CD14-positive monocyte (primary cell): ENCODE measurements at regions not wholly inside any gene's neighbourhood (a gene's known extent, or its start where the extent isn't known, plus 50 kb on each side); places are given as distances from the start of the nearest gene placed in this dataset.

Source experiments
- DNase-seq, 3 donors: peaks; one replicate each; pipeline ENCODE4 v3.0.0-alpha.2; 2011 to 2022
- H2AFZ ChIP-seq: 2 replicates; pipeline ENCODE4 v1.6.0; 2012; ENCODE audit warnings: mild to moderate bottlenecking, low read depth, low read length, inconsistent platforms; ENCODE audit not compliant: insufficient read depth, poor library complexity, severe bottlenecking
- H3K27ac ChIP-seq, 2 donors: 1 replicate in 1 of 2; 2 replicates in 1 of 2; pipeline ENCODE4 v1.5.1; 2012 to 2013; ENCODE audit warnings: low read length in 2 of 2, control low read depth in 1 of 2, inconsistent platforms in 1 of 2, low read depth in 1 of 2, mild to moderate bottlenecking in 1 of 2
- H3K27me3 ChIP-seq, 2 donors: one replicate each; pipeline versions ENCODE4 v1.6.0 to v1.6.1; 2011 to 2013; ENCODE audit warnings: low read length in 2 of 2; ENCODE audit not compliant: control insufficient read depth in 2 of 2, insufficient read depth in 2 of 2
- H3K36me3 ChIP-seq, 2 donors: replicated peaks in 1 of 2; 1 replicate in 1 of 2; 2 replicates in 1 of 2; pipeline versions ENCODE4 v1.5.1 to v1.6.1; 2012 to 2013; ENCODE audit warnings: low read length in 2 of 2, control low read depth in 1 of 2, inconsistent platforms in 1 of 2, mild to moderate bottlenecking in 1 of 2; ENCODE audit not compliant: insufficient read depth in 2 of 2, control insufficient read depth in 1 of 2
- H3K4me1 ChIP-seq, 2 donors: 1 replicate in 1 of 2; 2 replicates in 1 of 2; pipeline versions ENCODE4 v1.5.1 to v1.6.1; 2012 to 2013; ENCODE audit warnings: low read length in 2 of 2, control low read depth in 1 of 2, inconsistent platforms in 1 of 2, mild to moderate bottlenecking in 1 of 2, moderate library complexity in 1 of 2; ENCODE audit not compliant: insufficient read depth in 2 of 2, control insufficient read depth in 1 of 2
- H3K4me2 ChIP-seq: replicated peaks from 2 replicates; pipeline ENCODE3; 2012; ENCODE audit warnings: low read length, moderate library complexity, mild to moderate bottlenecking; ENCODE audit not compliant: poor library complexity, severe bottlenecking; ENCODE audit errors: extremely low read depth
- H3K4me3 ChIP-seq, 3 experiments: fragments of 200-600 bp in 1 of 3; sonication (generic) in 1 of 3; replicated peaks in 1 of 3; 1 replicate in 2 of 3; 2 replicates in 1 of 3; pipeline ENCODE4 v1.5.1; 2011 to 2013; ENCODE audit warnings: low read length in 3 of 3, mild to moderate bottlenecking in 3 of 3, control low read depth in 2 of 3, low read depth in 2 of 3, inconsistent platforms in 1 of 3, moderate library complexity in 1 of 3
- H3K79me2 ChIP-seq: 2 replicates; pipeline ENCODE4 v1.6.0; 2012; ENCODE audit warnings: mild to moderate bottlenecking, control low read depth, inconsistent platforms, low read length, moderate library complexity; ENCODE audit not compliant: insufficient read depth
- H3K9ac ChIP-seq: 2 replicates; pipeline ENCODE4 v1.6.0; 2017; ENCODE audit warnings: low read length, mild to moderate bottlenecking; ENCODE audit not compliant: insufficient read depth, poor library complexity, severe bottlenecking
- H3K9me3 ChIP-seq, 2 donors: replicated peaks in 1 of 2; 1 replicate in 1 of 2; 2 replicates in 1 of 2; pipeline versions ENCODE4 v1.5.1 to v1.6.1; 2012 to 2013; ENCODE audit warnings: low read length in 2 of 2, control low read depth in 1 of 2; ENCODE audit not compliant: control insufficient read depth in 1 of 2, insufficient read depth in 1 of 2
- H4K20me1 ChIP-seq: 2 replicates; pipeline ENCODE4 v1.6.0; 2012; ENCODE audit warnings: mild to moderate bottlenecking, low read length, control low read depth, moderate library complexity; ENCODE audit not compliant: insufficient read depth
- H3K27ac Mint-ChIP-seq, 7 donors: one replicate each; pipeline ENCODE4 v1.8.0; 2020; ENCODE audit warnings: mild to moderate bottlenecking in 7 of 7, mixed read lengths in 7 of 7, moderate library complexity in 6 of 7, inconsistent platforms in 2 of 7
- H3K27me3 Mint-ChIP-seq, 3 donors: one replicate each; pipeline ENCODE4 v1.8.0; 2021 to 2022; ENCODE audit warnings: low read depth in 3 of 3, mild to moderate bottlenecking in 3 of 3, mixed read lengths in 3 of 3, moderate library complexity in 3 of 3, inconsistent platforms in 1 of 3
- H3K36me3 Mint-ChIP-seq, 2 donors: one replicate each; pipeline ENCODE4 v1.8.0; 2020; ENCODE audit warnings: mixed read lengths in 2 of 2, inconsistent platforms in 1 of 2, mild to moderate bottlenecking in 1 of 2
- H3K4me1 Mint-ChIP-seq: one replicate; pipeline ENCODE4 v1.8.0; 2020; ENCODE audit warnings: mild to moderate bottlenecking, mixed read lengths
- H3K4me3 Mint-ChIP-seq, 2 donors: one replicate each; pipeline ENCODE4 v1.8.0; 2020; ENCODE audit warnings: mild to moderate bottlenecking in 2 of 2, mixed read lengths in 2 of 2, moderate library complexity in 1 of 2
- H3K9me3 Mint-ChIP-seq, 7 donors: one replicate each; pipeline ENCODE4 v1.8.0; 2020 to 2022; ENCODE audit warnings: mixed read lengths in 7 of 7, mild to moderate bottlenecking in 6 of 7, moderate library complexity in 6 of 7, inconsistent platforms in 2 of 7
- WGBS: methylation state at CpG from one replicate; pipeline ENCODE4 v1.1.5; 2013; ENCODE audit warnings: missing lambda C conversion rate; ENCODE audit not compliant: insufficient coverage; 5-methylcytosine and 5-hydroxymethylcytosine counted together
- intact Hi-C, 2 donors: fragments of 100-400 bp; cut with micrococcal nuclease; formaldehyde crosslinking; loops; one replicate each; pipeline versions ENCODE4 v1.15.0 to v1.15.1; 2023
- TF ChIP-seq, protein P1 (sequence below): fragments of 200-600 bp; IDR thresholded peaks from one replicate; pipeline ENCODE4 v1.8.0; 2022; ENCODE audit warnings: antibody characterized with exemption, mild to moderate bottlenecking

DNA sequence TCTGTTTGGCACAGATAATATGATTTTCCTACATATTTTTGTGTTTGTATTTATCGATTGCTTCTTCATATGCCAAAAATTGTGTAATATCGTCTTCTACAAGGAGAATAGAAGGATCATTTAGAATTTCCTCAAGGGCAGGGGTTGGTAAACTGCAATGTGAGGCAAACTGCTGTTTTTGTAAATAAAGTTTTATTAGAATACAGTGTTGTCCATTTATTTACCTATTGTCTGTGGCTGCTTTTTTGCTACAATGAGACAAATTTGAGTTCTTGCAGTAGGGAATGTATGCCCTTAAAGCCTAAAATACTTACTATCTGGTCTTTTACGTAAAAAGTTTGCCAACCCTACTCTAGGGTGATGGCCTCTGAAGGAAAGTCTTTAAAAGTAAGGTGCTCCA lies 509.5 kb downstream of the TMEM114 start:
- no peaks in the 10 kb centered on the region for H3K4me1 ChIP-seq
- H3K9me3 Mint-ChIP-seq: peaks cover 0 to 7% (median 2%) of the 10 kb centered on the region in 7 donors

DNA sequence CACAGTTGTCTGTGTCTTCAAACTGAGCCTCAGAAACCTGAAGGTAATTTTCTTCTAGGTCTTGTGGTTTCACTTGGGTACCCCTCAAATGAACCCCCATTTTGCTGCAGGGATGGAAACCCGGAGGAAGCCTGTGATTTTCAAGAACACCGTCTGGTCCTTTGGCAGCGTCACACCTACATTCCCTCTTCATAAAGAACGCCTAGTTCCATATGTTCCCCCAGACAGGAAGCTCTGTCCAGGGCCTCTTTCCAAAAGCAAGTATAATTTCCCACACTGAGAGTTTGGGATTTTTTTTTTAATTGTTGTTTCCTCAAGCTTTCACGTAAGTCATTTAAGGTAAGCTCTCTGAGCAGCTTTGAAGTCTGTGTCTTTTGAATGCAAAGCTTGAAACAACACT lies 515.0 kb downstream of the TMEM114 start:
- 100% methylated on average over 1 of the region's 5 CpGs for WGBS
- H3K4me2 ChIP-seq: no peak overlapping the region

More for the DNA sequence above, 509.5 kb downstream of the TMEM114 start:
- H3K4me2 ChIP-seq: no peak overlapping the region
- TF ChIP-seq, protein P1, sequence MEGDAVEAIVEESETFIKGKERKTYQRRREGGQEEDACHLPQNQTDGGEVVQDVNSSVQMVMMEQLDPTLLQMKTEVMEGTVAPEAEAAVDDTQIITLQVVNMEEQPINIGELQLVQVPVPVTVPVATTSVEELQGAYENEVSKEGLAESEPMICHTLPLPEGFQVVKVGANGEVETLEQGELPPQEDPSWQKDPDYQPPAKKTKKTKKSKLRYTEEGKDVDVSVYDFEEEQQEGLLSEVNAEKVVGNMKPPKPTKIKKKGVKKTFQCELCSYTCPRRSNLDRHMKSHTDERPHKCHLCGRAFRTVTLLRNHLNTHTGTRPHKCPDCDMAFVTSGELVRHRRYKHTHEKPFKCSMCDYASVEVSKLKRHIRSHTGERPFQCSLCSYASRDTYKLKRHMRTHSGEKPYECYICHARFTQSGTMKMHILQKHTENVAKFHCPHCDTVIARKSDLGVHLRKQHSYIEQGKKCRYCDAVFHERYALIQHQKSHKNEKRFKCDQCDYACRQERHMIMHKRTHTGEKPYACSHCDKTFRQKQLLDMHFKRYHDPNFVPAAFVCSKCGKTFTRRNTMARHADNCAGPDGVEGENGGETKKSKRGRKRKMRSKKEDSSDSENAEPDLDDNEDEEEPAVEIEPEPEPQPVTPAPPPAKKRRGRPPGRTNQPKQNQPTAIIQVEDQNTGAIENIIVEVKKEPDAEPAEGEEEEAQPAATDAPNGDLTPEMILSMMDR: no peak
- Mint-ChIP-seq H3K36me3 (no peaks in the 10 kb centered on the region), H3K4me3 (no peak overlapping the region), H3K27ac (no peak overlapping the region), H3K4me1 (no peaks in the 10 kb centered on the region), H3K27me3 (no peaks in the 10 kb centered on the region)
- H3K27me3 ChIP-seq: no peaks in the 10 kb centered on the region
- intact Hi-C loops: no loop called here
- peaks cover 1 to 6% of the 10 kb centered on the region in 2 donors for H3K9me3 ChIP-seq
- no CpG with 5 or more reads among the region's 3 CpGs for WGBS
- H3K36me3 ChIP-seq: no peaks in the 10 kb centered on the region
- no peak overlapping the region for H3K4me3 ChIP-seq
- H2AFZ ChIP-seq: no peak overlapping the region
- H3K27ac ChIP-seq: no peak overlapping the region
- no peaks in the 10 kb centered on the region for H4K20me1 ChIP-seq
- no peak overlapping the region for H3K9ac ChIP-seq
- no peak for DNase-seq
- no peaks in the 10 kb centered on the region for H3K79me2 ChIP-seq

More for the DNA sequence above, 515.0 kb downstream of the TMEM114 start:
- TF ChIP-seq, protein P1: no peak
- Mint-ChIP-seq H3K27ac (no peak overlapping the region), H3K36me3 (no peaks in the 10 kb centered on the region), H3K27me3 (peaks cover 0 to 2% (median 0%) of the 10 kb centered on the region in 3 donors), H3K9me3 (peaks cover 2 to 28% (median 7%) of the 10 kb centered on the region in 7 donors), H3K4me3 (no peak overlapping the region), H3K4me1 (no peaks in the 10 kb centered on the region)
- no peaks in the 10 kb centered on the region for H4K20me1 ChIP-seq
- H3K36me3 ChIP-seq: no peaks in the 10 kb centered on the region
- H3K9ac ChIP-seq: no peak overlapping the region
- no peaks in the 10 kb centered on the region for H3K27me3 ChIP-seq
- H3K27ac ChIP-seq: no peak overlapping the region
- no peak overlapping the region for H3K4me3 ChIP-seq
- peaks cover 6 to 9% of the 10 kb centered on the region in 2 donors for H3K9me3 ChIP-seq
- H3K4me1 ChIP-seq: no peaks in the 10 kb centered on the region
- no peak for DNase-seq
- intact Hi-C loops: no loop called here
- no peak overlapping the region for H2AFZ ChIP-seq
- no peaks in the 10 kb centered on the region for H3K79me2 ChIP-seq
